ENCODE measurements at regions not wholly inside any gene's neighbourhood (a gene's known extent, or its start where the extent isn't known, plus 50 kb on each side); places are given as distances from the start of the nearest gene placed in this dataset.
"Not testable (repeated sequence)": the region's sequence is repeated elsewhere in the genome, so short reads cannot be mapped to it uniquely, and the experiment has no call there.

DNA sequence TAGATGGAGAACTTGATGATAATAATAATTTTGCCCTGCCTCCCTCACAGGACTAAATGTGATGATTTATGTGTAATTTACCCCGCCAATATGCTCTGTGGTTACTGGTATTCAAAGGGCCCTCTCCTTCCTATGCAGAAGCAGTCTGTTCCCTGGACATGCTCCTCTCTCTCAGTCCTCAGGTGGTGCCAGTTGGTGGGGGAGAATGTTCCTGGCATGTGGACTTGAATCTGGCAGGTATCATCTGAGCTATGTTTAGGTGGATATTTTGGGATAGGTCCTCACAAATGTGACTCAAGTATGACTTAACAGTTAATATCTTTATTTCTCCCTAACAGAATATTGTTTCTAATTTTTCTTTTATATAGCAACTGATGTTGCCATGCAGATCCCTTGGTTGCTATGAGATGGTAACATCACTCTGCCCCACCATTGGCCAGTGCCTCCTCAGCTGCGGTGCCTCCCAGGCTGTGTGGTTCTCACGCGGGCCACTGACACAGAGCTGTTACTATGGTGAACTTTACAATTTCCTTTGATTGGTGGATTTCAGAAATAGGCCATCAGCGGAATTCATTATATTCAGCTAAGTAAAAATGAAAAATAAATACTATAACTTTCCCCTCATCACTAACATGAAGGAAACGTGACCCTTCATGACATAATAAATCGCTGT, 106.7 kb upstream of the PELI1 start:
- intact Hi-C loops (cut with micrococcal nuclease) = no loop called here
- H3K4me1 Mint-ChIP-seq (ENCODE audit: low read depth) = no peaks in the 10 kb centered on the region
- no peaks in the 10 kb centered on the region for H3K36me3 Mint-ChIP-seq (ENCODE audit: low read depth)
- no peaks in the 10 kb centered on the region for H3K27me3 Mint-ChIP-seq
- H3K9me3 Mint-ChIP-seq = no peaks in the 10 kb centered on the region
- no peak overlapping the region for H3K4me3 Mint-ChIP-seq
- no peak overlapping the region for H3K27ac Mint-ChIP-seq

GRCh38 chr2:64251497-64252250, 107.5 kb upstream of the PELI1 start:
- Mint-ChIP-seq H3K27ac (no peak overlapping the region), H3K27me3 (no peaks in the 10 kb centered on the region), H3K9me3 (no peaks in the 10 kb centered on the region), H3K36me3 (ENCODE audit: low read depth) (no peaks in the 10 kb centered on the region), H3K4me1 (ENCODE audit: low read depth) (no peaks in the 10 kb centered on the region), H3K4me3 (no peak overlapping the region)
- intact Hi-C loops (cut with micrococcal nuclease) = no loop called here

DNA sequence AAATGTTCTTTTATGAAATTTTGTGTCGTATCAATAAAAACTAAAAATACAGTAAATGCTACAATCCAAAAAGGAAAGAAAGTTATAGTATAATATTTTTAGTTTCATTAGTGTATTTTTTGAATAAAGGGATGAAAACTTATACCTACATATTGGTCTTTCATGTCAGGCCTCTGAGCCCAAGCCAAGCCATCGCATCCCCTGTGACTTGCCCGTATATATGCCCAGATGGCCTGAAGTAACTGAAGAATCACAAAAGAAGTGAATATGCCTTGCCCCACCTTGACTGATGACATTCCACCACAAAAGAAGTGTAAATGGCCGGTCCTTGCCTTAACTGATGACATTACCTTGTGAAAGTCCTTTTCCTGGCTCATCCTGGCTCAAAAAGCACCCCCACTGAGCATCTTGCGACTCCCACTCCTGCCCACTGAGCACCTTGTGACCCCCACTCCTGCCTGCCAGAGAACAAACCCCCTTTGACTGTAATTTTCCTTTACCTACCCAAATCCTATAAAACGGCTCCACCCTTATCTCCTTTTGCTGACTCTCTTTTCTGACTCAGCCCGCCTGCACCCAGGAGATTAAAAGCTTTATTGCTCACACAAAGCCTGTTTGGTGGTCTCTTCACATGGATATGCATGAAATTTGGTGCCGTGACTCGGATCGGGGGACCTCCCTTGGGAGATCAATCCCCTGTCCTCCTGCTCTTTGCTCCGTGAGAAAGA, 108.2 kb upstream of the PELI1 start:
- H3K9me3 Mint-ChIP-seq; H3K36me3 Mint-ChIP-seq (ENCODE audit: low read depth); H3K4me1 Mint-ChIP-seq (ENCODE audit: low read depth); H3K27ac Mint-ChIP-seq; intact Hi-C loops (cut with micrococcal nuclease); H3K4me3 Mint-ChIP-seq; H3K27me3 Mint-ChIP-seq: not testable (repeated sequence)

DNA sequence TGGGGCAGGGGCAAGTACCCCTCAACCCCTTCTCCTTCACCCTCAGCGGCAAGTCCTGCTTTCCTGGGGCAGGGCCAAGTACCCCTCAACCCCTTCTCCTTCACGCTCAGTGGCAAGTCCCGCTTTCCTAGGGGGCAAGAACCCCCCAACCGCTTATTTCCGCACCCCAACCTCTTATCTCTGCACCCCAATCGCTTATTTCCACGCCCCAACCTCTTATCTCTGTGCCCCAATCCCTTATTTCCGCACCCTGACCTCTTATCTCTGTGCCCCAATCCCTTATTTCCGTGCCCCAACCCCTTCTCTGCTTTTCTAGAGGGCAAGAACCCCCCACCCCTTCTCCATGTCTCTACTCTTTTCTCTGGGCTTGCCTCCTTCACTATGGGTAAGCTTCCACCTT, 109.2 kb upstream of the PELI1 start:
- H3K9me3 Mint-ChIP-seq; H3K27ac Mint-ChIP-seq; H3K27me3 Mint-ChIP-seq; H3K4me1 Mint-ChIP-seq (ENCODE audit: low read depth); H3K36me3 Mint-ChIP-seq (ENCODE audit: low read depth); intact Hi-C loops (cut with micrococcal nuclease); H3K4me3 Mint-ChIP-seq: not testable (repeated sequence)

DNA sequence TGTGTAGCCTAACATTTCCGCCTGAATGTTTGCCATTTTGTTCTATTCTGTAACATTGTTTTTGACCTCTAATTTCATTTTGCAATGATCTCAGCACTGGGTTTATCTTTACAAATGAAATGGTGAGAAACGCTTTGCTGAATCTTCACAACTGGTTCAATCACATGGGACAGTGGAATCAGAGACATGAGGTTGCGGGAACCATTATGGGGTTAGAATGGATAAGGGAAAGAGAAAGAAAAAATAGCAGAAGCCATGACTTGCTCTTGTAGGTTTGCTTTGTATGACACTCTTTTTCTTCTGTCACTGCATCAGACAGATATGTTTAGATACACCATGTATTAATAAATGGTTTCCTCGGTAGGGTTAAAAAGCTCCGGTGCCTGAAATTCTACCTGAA, 114.3 kb upstream of the PELI1 start:
- peaks cover 37% of the 10 kb centered on the region for H3K4me1 Mint-ChIP-seq (ENCODE audit: low read depth)
- intact Hi-C loops (cut with micrococcal nuclease) = no loop called here
- no peak overlapping the region for H3K4me3 Mint-ChIP-seq
- no peaks in the 10 kb centered on the region for H3K36me3 Mint-ChIP-seq (ENCODE audit: low read depth)
- H3K27ac Mint-ChIP-seq = no peak overlapping the region
- no peaks in the 10 kb centered on the region for H3K27me3 Mint-ChIP-seq
- H3K9me3 Mint-ChIP-seq = no peaks in the 10 kb centered on the region

GRCh38 chr2:64259312-64259711, 115.1 kb upstream of the PELI1 start:
- H3K27me3 Mint-ChIP-seq = no peaks in the 10 kb centered on the region
- no peaks in the 10 kb centered on the region for H3K9me3 Mint-ChIP-seq
- no peak overlapping the region for H3K27ac Mint-ChIP-seq
- H3K4me1 Mint-ChIP-seq (ENCODE audit: low read depth) = peaks cover 37% of the 10 kb centered on the region
- H3K36me3 Mint-ChIP-seq (ENCODE audit: low read depth) = no peaks in the 10 kb centered on the region
- no peak overlapping the region for H3K4me3 Mint-ChIP-seq
- intact Hi-C loops (cut with micrococcal nuclease) = no loop called here

DNA sequence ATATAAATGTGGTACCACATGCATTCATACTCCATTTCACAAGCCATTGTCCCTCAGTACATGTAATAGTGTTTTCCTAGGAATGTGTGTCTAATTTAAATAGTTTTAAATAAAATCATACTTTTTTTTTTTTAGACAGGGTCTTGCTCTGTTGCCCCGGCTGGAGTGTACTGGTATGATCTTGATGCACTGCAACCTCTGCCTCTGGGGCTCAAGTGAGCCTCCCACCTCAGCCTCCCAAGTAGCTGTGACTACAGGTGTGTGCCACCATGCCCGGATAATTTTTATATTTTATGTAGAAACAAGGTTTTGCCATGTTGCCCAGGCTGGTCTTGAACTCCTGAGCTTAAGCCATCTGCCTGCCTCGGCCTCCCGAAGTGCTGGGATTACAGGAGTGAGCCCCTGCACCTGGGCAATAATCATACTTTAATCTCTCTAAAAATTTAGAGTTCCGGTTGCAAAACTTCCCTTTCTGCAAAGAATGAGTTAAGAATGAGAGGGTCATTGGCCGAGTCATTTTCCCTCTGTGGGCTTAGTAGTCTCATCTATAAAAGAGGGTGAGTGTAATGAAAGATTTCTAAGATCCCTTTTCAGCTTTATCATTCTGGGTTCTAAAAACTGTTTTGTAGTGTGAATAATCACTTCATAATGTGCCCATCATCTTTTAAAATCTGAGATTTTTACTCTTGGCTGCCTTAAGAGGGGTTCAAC, 116.0 kb upstream of the PELI1 start:
- no peaks in the 10 kb centered on the region for H3K27me3 Mint-ChIP-seq
- H3K9me3 Mint-ChIP-seq = no peaks in the 10 kb centered on the region
- peak overlapping the region; percentile 84 for H3K27ac Mint-ChIP-seq
- intact Hi-C loops (cut with micrococcal nuclease) = loop anchor here (2.0 to 10.0 kb wide), 2 partner anchors 17 to 55 kb away; no protein-coding TSS in a partner anchor
- H3K4me1 Mint-ChIP-seq (ENCODE audit: low read depth) = peaks cover 41% of the 10 kb centered on the region
- H3K36me3 Mint-ChIP-seq (ENCODE audit: low read depth) = no peaks in the 10 kb centered on the region
- H3K4me3 Mint-ChIP-seq = peak overlapping the region; percentile 50

- Mint-ChIP-seq H3K4me3 (peak overlapping the region; percentile 50), H3K27me3 (no peaks in the 10 kb centered on the region), H3K27ac (peak overlapping the region; percentile 84), H3K36me3 (ENCODE audit: low read depth) (no peaks in the 10 kb centered on the region), H3K9me3 (no peaks in the 10 kb centered on the region), H3K4me1 (ENCODE audit: low read depth) (peaks cover 45% of the 10 kb centered on the region)
- intact Hi-C loops (cut with micrococcal nuclease) = loop anchor here (2.0 to 10.0 kb wide), 2 partner anchors 16 to 54 kb away; no protein-coding TSS in a partner anchor
These were observed 116.6 kb upstream of the PELI1 start for GRCh38 chr2:64260817-64261216.

- Mint-ChIP-seq H3K36me3 (ENCODE audit: low read depth) (no peaks in the 10 kb centered on the region), H3K4me3 (no peak overlapping the region), H3K27ac (peak overlapping the region; percentile 35), H3K4me1 (ENCODE audit: low read depth) (peaks cover 45% of the 10 kb centered on the region), H3K27me3 (no peaks in the 10 kb centered on the region), H3K9me3 (no peaks in the 10 kb centered on the region)
- intact Hi-C loops (cut with micrococcal nuclease) = loop anchor here (10.0 kb wide), 1 partner anchor 53 kb away; no protein-coding TSS in a partner anchor
These were observed 117.9 kb upstream of the PELI1 start for GRCh38 chr2:64262071-64262470.

GRCh38 chr2:64262816-64263215, 118.6 kb upstream of the PELI1 start:
- intact Hi-C loops (cut with micrococcal nuclease) = loop anchor here (10.0 kb wide), 1 partner anchor 52 kb away; no protein-coding TSS in a partner anchor
- no peaks in the 10 kb centered on the region for H3K27me3 Mint-ChIP-seq
- H3K4me3 Mint-ChIP-seq = no peak overlapping the region
- H3K9me3 Mint-ChIP-seq = no peaks in the 10 kb centered on the region
- peaks cover 45% of the 10 kb centered on the region for H3K4me1 Mint-ChIP-seq (ENCODE audit: low read depth)
- H3K36me3 Mint-ChIP-seq (ENCODE audit: low read depth) = no peaks in the 10 kb centered on the region
- H3K27ac Mint-ChIP-seq = peak overlapping the region; percentile 35

- no peak overlapping the region for H3K27ac Mint-ChIP-seq
- peaks cover 49% of the 10 kb centered on the region for H3K4me1 Mint-ChIP-seq (ENCODE audit: low read depth)
- no peaks in the 10 kb centered on the region for H3K27me3 Mint-ChIP-seq
- no peaks in the 10 kb centered on the region for H3K36me3 Mint-ChIP-seq (ENCODE audit: low read depth)
- H3K4me3 Mint-ChIP-seq = no peak overlapping the region
- H3K9me3 Mint-ChIP-seq = no peaks in the 10 kb centered on the region
- intact Hi-C loops (cut with micrococcal nuclease) = loop anchor here (10.0 kb wide), 1 partner anchor 51 kb away; no protein-coding TSS in a partner anchor
These were observed 119.1 kb upstream of the PELI1 start for GRCh38 chr2:64263315-64263714.

DNA sequence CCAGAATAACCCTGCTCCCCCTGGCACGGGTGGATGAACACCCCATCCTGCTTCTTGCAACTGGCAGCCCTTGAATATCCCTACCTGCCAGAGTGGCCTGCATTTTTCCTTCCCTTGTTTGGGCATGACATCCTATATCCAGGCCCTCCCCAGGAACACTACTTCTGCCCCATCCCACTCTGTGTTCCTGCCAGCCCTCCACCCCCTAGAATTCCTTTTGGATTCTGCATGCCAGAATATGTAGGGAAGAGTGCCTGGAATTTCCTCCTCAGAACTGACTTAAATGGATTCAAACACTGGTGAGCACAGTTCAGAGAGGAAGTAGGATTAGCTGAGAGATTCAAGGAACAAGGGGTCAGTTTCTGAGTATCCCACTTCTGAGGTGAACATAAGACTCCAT, 123.5 kb upstream of the PELI1 start:
- Mint-ChIP-seq H3K4me3 (no peak overlapping the region), H3K9me3 (peaks cover 14% of the 10 kb centered on the region), H3K36me3 (ENCODE audit: low read depth) (no peaks in the 10 kb centered on the region), H3K4me1 (ENCODE audit: low read depth) (peaks cover 28% of the 10 kb centered on the region), H3K27me3 (no peaks in the 10 kb centered on the region), H3K27ac (peak overlapping the region; percentile 43)
- intact Hi-C loops (cut with micrococcal nuclease) = loop anchor here (10.0 kb wide), 1 partner anchor 47 kb away; no protein-coding TSS in a partner anchor

DNA sequence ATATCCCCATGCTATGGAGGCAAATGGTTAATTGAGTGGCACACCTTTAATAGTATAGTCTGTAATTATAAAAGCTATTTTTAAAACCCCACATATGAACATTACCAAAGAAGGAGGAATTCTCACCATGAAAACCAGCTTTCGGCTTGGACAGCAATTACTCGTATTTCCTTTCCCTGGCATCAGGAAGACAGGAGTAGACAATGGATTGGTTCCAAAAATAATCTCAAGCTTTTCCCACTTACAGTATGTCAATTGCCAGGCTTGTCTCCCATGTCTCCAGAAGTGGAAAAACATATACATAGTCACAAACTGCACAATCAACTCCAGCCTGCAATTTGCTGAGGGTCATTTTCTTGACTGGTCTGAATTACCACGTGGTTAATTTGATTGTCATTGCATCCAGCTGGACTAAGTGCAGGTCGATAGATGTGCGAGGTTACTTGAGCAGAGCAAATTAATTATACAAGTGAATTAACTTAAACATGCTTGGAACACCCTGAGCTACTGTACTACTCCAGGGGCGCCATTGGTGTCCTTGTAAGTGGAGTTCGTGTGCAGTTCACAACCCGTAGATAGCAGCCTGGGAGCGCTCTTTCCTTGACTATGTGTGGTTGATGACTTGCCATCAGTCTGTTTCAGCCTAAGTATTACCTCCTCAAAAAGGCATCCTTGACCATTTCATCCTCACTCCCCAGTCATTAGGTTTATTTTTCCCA, 124.3 kb upstream of the PELI1 start:
- intact Hi-C loops (cut with micrococcal nuclease) = loop anchor here (10.0 kb wide), 1 partner anchor 46 kb away; no protein-coding TSS in a partner anchor
- peaks cover 14% of the 10 kb centered on the region for H3K9me3 Mint-ChIP-seq
- H3K4me3 Mint-ChIP-seq = no peak overlapping the region
- H3K27me3 Mint-ChIP-seq = no peaks in the 10 kb centered on the region
- H3K4me1 Mint-ChIP-seq (ENCODE audit: low read depth) = peaks cover 36% of the 10 kb centered on the region
- H3K27ac Mint-ChIP-seq = no peak overlapping the region
- no peaks in the 10 kb centered on the region for H3K36me3 Mint-ChIP-seq (ENCODE audit: low read depth)
